SKM-1 treated with dmso at 0.1 percent for 144 hours (cell line): ENCODE measurements at regions not wholly inside any gene's neighbourhood (a gene's known extent, or its start where the extent isn't known, plus 50 kb on each side); places are given as distances from the start of the nearest gene placed in this dataset.

ENCODE experiments used
- DNase-seq: peaks from one replicate; lab custom pipeline; 2025; ENCODE audit not compliant: unreplicated experiment; lab: John Stamatoyannopoulos, UW

DNA sequence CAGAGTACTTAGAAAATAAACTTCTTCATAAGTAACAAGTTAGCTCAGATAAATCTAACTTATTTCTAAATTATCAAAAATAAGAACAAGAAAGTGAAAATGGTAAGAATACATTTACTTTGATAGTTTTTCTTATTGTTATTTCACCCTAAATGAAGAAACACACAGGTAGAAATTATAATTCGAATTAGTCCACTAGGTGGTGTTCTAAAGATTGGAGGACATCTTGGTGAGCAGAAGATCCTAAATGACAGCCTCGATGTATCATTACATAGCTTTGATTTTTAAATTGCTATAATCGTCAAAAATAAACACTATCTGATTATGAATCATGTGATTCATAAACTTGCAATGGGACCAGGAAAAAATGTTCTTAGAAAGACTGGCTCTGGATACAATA, 280.8 kb upstream of the UBE2E2 start:
- DNase-seq, result peak; percentile 6

DNA sequence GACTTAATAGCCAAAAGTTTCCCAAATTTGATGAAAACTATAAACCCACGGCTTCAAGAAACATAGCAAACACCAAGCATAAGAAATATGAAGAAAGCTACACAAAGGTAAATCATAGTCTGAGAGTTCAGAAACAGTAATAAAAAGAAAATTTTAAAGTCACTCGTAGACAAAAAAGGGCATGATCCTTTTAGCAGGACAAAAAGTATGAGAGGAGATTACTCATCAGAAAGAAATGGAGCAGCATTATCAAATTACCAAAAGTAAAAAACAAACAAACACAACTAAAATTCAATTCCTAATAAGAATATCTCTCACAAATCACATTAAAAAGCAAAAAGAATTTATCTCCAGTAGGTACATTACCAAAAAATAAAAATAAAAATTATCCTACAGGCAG, 279.4 kb upstream of the UBE2E2 start:
- DNase-seq, result no peak

DNA sequence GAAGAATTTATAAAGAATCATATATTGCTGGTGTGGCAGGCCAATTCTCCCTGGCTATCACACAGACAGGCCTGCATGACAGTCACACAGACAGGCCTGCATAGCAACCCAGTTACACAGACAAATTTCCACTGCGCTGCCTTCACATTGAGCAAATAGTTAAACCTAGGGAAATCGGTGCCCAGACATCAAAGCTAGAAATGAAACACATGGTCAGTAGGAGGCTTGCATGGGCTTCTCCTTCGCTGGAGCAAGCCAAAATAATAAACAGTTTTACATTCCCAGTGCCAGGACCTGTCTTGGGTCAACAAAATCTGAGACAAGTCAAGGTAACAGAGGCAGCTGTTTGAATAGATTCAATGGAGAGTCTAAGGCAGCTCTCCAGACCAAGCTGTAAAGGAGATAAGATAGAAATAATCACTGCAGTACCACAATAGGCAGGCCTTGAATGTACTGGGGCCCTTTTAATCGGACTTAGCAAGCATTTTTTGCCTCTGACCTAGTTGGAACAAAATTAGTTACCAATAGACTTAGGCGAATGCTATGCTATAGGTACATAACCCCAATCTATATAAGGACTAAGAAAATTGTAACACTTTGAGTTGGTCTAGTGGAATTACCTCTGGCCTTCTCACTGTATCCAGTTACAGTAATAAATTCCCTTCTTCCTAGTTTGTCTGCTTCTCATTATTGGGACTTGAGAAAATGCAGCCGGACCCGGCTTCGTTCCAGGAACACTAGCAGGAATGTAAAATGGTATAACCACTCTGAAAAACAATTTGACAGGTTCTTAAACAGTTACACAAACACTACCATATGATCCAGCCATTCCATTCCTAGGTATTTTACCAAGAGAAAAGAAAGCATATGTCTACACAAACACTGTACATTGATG, 274.7 kb upstream of the UBE2E2 start:
- DNase-seq, result no peak

DNA sequence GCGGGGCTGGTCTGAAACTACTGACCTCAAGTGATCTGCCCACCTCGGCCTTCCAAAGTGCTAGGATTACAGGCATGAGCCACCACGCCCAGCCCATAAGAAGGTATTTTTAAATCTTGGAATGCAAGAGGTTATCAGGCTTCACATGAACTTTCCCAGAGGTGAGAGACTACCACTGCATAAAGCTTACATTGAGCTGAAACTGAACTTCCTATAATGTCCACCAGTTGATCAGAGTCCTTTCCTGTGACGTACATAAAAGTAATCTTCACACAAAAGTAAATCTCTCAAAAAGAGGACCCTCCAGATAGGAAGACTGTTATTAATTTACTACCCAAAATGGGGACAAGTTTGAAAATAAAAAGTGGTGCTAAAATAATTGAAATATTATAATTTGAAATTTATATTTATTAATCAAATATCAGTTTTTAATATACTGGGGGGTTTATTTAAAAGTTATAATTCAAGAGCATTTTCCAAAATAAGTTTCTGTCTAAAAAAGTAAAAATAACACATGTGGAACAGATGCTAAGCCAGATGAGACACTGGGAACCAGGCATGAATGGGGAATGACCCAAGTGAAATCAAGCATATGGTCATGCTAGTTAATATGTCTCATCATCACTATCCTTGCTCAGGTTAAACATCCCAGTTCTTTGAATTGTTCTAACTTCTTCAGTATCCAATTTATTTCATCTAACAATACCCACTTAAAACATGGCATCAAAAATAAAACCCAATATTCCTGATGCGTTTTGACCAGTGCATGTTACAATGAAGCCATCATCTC, 269.9 kb upstream of the UBE2E2 start:
- no peak for DNase-seq

DNA sequence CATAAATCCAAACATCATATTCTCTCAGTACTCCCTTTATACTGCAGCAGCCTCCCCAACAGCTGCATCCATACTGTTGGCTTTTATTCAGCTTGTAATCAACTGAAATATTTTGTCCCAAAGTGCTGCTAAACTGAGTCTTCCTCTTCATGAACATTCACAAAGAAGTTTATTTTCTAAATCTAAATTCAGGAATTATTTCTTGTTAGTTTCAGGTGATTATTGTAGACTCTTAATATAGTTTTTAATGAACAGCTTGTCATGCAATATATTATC, 269.3 kb upstream of the UBE2E2 start:
- DNase-seq, result no peak

DNA sequence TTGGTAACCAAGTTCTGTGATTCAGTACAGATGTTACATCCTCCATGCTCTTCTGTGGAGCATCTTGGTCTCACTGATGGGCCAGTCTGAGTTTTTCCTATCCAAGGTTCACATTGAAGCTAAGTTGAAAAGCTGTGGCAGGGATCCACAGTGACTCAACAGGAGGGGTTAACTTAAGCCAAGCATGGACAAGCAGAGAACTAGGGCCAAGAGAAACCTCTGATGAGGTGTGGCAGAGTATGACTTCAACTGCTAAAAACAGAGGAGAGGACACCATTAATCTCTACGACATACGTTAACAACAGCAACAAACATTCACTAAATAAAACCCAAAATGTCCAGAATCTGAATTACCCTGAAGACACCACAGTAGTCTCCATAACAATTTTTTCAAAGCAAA, 268.1 kb upstream of the UBE2E2 start:
- no peak for DNase-seq

DNA sequence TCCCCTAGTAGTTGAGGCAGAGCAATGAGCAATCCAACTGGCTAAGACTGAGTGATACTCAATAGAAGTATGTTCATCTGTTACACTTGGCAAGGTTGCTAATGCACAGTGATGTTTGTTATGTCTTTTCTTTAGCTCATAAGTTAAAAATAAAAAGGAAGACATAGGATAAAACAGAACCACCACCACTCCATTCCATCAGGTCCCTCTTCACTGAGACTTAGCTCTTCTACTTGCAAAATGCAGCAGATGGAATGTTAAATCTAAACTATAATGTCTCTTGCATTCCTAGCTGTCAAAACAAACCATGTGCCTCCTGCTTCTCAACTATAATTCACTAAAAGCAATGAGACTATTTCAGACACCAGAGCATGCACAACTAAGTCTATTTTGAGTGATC, 265.6 kb upstream of the UBE2E2 start:
- no peak for DNase-seq

DNA sequence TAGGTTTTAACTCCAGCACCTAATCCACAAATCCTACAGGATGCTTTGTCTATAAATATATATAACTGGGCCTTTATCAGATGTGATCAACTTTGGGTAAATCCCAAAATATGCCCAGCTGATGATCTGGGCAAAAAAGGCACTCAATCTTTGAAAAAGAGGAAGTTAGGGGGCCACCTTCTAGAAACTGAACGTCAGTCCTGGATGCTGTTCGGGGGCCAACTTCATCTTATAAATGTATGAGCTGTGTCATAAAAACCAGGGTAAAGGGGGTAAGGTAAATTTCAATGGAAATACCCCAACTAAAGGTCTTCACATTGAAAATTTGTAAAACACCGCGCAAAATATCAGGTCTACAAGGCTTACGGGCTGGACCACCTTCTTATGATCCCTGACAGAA, 264.4 kb upstream of the UBE2E2 start:
- no peak for DNase-seq

DNA sequence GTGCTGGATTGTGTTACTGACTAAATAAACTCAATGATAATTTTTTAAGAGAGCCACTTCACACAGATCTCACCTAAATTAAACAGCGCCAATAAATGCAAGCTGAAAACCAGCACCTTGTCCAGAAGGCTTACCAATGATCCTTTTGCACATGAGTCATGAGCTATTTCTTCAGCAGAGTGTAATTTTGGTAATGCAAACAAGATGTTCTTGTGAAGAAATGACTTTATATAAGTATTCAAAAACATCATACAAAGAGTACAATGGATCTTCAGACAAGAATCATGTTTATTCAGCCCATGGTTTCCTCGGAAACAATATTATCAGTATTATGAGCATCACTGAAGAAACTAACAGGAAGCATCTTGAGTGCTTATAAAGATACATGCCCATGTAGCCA, 263.8 kb upstream of the UBE2E2 start:
- no peak for DNase-seq

DNA sequence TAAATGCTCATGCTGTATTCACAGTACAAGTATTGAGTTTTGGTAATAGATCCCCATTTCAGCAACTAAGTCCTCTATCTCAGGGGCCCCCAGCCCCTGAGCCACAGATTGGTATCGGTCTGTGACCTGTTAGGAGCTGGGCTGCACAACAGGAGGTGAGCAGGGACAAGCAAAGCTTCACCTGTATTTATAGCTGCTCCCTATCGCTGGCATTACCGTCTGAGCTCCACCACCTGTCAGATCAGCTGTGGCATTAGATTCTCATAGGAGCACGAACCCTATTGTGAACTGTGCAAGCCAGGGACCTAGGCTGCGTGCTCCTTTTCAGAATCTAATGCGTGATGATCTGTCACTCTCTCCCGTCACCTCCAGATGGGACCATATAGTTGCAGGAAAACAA, 262.8 kb upstream of the UBE2E2 start:
- no peak for DNase-seq

DNA sequence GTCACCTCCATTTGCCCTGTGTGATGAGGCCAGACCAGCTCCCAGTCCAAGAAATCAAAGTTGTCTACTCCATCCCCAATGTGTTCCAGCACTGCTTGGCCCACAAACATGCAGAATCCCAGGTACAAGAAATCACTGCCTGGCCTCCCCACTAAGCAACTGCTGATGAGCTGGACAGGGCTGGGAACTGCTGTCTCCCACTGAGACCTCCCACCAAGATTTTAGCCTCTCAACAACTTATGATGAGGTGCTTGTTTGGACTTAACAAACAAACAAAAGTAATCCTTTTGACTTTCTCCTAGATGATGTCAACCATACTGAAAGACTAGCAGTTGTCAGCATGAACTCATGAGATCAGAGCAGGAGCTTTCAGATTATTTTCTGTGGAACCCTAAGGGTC, 260.1 kb upstream of the UBE2E2 start:
- DNase-seq, result no peak

DNA sequence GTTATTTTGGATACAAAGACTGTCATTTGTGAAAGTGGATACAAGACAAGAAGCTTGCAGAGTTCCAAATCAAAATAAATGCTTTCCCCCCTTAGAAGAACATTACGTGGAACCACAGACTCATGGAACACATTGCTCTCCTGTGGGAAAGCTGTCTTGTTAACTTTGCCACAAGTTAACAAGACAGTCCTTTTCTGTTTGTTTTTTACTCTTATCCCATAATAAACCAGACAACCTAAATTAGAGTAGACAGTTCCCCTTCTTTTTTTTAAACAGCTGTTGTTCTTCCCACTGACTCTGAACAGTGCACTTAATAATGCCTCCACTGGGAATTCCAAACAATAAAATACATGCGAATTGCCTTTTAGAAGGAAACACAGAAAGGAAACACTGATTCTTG, 255.3 kb upstream of the UBE2E2 start:
- DNase-seq, result no peak

DNA sequence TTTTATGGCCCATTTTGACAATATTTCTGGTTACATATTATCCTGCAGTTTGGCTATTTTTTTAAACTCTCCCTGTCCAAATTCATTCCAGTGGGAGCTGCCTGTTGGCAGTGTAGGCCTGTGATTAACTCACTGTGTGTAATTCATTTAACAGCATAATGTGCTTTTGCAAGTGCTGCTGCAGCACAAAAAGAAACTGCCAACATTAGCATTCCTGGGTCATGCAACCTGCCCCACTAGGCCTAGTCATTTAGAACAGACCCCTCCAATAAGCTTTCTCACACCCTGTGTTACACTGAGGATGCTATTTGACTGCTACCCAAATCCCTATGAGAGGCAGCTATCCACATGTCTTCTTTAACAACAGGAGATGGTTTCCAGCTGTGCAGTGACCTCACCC, 251.2 kb upstream of the UBE2E2 start:
- DNase-seq, result no peak

DNA sequence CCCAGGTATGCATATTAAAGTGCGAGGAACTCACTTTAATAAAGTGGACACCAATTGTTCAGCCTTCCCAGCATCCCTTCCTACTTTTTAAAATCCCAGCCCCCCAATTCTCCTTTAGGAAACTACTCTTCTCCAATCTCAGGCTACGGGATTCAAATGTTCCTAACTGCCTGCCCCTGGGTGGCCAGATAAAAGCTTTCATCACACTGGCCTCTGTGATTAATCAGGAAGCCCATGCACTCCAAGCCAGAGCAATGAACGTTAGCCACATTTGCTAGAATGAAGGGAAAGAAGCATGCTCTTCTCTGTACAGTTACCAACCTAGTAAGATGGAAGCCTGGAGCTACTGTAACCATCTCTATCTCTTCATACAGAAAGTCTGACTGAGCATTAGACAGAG, 250.3 kb upstream of the UBE2E2 start:
- no peak for DNase-seq

DNA sequence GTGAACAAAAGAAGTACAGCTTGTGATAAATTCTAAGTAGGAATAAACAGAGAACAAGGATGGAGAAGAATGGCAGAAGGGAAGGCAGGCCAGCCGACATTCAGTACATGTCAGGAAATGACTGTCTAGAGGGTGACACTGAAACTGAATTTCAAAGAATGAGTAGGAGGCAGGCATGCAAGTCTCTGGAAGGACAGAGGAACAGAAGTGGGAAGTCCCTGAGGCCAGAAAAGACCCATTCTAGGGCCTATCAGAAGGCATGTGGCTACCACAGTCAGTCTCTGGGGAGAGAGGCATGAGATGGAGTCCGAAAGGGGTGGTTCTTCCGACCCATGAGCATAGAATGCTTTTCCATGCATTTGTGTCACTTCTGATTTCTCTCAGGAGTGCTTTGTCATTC, 243.5 kb upstream of the UBE2E2 start:
- DNase-seq, result no peak

DNA sequence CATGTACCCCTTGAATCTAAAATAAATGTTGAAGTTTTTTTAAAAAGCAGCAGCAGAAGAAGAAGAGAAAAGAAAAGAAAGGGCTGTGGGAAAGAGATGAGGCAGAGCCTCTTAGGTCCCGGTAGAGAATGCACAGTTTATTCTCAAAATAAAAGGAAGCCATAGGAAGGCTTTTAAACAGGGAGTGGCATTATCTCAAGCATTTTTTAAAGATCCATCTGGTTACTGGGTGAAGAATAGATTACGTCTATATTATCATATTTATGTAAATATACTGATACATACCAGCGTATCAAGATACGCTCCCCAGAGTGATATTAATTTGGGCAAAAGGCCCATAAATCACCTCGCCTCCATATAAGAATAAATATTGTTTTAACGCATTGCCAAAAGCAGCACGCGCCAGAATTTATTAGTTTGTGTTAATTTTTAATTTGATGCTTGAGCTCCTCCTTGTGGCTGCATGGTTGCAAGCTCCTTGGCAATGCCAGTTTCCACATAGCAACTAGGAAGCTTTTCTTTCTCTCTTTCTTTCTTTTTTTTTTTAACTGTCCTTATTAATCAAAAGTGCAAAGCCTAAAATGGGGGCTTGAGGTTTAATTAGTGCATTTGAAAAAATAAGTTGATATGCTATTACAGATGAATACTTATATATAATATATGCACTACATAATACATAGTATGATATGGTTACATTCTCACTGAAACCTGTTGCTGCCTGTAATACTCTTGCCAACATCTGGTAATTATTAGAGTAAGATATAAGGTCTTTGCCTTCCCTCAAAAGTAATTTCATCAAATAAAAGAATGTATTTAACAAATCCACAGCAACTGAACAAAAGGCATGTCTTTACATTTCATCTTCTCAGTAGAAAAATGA, 242.8 kb upstream of the UBE2E2 start:
- DNase-seq, result peak; percentile 42

DNA sequence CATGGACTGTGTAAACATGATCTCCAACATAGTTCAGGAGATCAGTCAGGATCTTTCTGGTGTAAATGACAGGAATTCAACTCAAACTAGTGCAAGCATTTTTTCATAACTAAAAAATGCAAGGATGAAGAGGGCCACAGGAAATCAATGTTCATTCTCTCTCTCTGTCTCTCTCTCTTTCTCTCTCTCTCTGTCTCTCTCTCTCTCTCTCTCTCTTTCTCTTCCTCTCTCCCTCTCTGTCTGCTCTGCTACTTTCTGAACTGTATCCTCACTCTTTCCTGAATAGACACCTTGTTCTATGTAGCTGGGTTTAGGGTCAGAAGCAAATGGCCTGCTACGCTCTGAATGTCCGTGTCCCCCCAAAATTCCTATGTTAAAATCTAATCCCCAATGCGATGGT, 240.9 kb upstream of the UBE2E2 start:
- DNase-seq, result no peak

DNA sequence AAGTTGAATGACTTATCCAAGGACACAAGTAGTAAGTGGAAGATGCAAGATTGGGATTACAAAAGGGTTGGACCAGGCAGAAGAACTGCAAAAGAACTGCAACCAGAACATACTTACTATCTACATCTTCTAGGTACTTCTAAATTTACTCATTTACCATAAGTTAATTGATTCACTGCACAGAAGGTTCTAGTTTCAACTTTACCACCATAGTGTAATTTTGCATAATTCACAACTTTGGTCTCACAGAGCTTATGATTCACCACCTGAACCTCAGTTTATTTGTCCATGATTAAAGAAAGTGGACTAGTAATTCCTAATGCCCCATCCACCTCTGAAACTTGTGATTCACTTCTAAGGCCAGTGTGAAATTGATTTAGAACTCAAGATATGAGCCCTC, 236.8 kb upstream of the UBE2E2 start:
- no peak for DNase-seq

DNA sequence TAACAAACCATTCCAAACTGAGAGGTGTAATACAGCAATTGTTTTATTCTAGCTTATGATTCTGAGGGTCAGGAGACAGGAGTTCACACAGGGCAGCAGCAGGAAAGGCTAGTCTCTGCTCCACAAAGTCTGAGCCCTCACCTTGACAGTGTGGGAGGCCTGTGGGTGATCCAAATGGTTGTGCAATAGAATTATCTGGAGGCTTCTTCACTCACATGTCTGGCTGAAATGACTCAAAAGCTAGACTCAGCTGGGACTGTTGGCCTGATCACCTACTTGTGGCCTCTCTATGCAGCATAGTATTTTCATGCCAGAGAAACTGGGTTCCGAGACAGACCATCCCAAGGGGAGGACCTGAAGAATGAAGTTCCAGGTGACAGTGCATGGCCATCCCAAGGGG, 233.9 kb upstream of the UBE2E2 start:
- no peak for DNase-seq

DNA sequence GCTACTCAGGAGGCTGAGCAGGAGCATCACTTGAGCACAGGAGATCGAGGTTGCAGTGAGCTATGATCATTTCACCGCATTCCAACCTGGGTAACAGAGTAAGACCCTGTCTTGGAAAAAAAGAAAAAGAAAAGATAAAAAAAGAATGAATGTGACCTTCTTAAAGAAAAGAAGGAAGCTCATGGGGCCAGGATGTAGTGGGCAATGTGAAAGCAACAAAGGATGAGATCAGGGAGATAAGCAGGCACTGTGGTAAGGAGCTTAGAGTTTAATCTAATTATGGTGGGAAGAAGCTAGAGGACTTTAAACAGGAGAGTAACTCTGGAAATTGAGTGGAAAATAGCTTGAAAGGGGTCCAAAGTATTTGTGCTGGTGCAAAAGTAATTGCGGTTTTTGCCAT, 231.6 kb upstream of the UBE2E2 start:
- no peak for DNase-seq

DNA sequence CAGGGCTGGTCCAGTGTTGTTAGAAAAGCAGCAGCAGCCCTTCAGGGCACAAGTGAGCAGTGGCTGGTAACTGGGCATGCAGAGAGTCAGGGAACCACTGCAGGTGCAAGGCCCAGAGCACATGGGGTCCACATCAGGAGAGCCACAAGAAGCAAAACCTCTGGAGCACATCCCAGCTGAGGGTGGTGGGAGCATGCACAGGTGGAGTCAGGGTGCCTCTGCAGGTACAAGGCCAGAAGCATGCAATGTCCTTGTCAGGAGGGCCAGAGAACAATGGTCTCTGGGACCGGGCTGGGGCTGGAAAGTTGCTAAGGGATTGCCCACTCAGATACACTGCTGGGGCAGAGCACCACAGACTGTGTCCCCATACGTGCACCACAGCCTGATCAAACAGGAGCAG, 226.1 kb upstream of the UBE2E2 start:
- no peak for DNase-seq
